ENCODE measurements at regions not wholly inside any gene's neighbourhood (a gene's known extent, or its start where the extent isn't known, plus 50 kb on each side); places are given as distances from the start of the nearest gene placed in this dataset.

- H3K27me3 ChIP-seq: no peaks in the 10 kb centered on the region
- no peaks in the 10 kb centered on the region for H3K36me3 ChIP-seq
- no peak overlapping the region for H3K27ac ChIP-seq
- H3K4me1 ChIP-seq: no peaks in the 10 kb centered on the region
- H3K9ac ChIP-seq: no peak overlapping the region
- no peak for TF ChIP-seq Cebpa-rat (IDR thresholded peaks at IDR 0.05)
- H3K4me2 ChIP-seq: no peak overlapping the region
- peaks cover 4 to 18% (median 9%) of the 10 kb centered on the region in 11 experiments; a peak in 18 of 22 replicates for H3K9me3 ChIP-seq (replicated peaks in 1 of 11)
- no peak overlapping the region for H3K4me3 ChIP-seq
- H4K20me1 ChIP-seq: no peaks in the 10 kb centered on the region
These were observed 912.1 kb downstream of the TBC1D22A start for GRCh38 chr22:47674600-47674999.

GRCh38 chr22:47673557-47673956 is 911.1 kb downstream of the TBC1D22A start:
- H3K9me3 ChIP-seq (replicated peaks in 1 of 11): peaks cover 7 to 23% (median 16%) of the 10 kb centered on the region in 11 experiments; a peak in 18 of 22 replicates
- TF ChIP-seq Cebpa-rat (IDR thresholded peaks at IDR 0.05): no peak
- no peaks in the 10 kb centered on the region for H3K27me3 ChIP-seq
- H3K27ac ChIP-seq: no peak overlapping the region
- H3K4me1 ChIP-seq: no peaks in the 10 kb centered on the region
- H3K4me3 ChIP-seq: no peak overlapping the region
- H4K20me1 ChIP-seq: no peaks in the 10 kb centered on the region
- H3K4me2 ChIP-seq: no peak overlapping the region
- H3K36me3 ChIP-seq: no peaks in the 10 kb centered on the region
- no peak overlapping the region for H3K9ac ChIP-seq

GRCh38 chr22:47672526-47672925 is 910.1 kb downstream of the TBC1D22A start:
- H3K4me3 ChIP-seq: no peak overlapping the region
- H3K9me3 ChIP-seq (replicated peaks in 1 of 11): peaks cover 7 to 23% (median 16%) of the 10 kb centered on the region in 11 experiments; a peak in 18 of 22 replicates
- no peak for TF ChIP-seq Cebpa-rat (IDR thresholded peaks at IDR 0.05)
- H3K4me2 ChIP-seq: no peak overlapping the region
- no peak overlapping the region for H3K9ac ChIP-seq
- no peak overlapping the region for H3K27ac ChIP-seq
- no peaks in the 10 kb centered on the region for H3K27me3 ChIP-seq
- no peaks in the 10 kb centered on the region for H3K36me3 ChIP-seq
- H3K4me1 ChIP-seq: no peaks in the 10 kb centered on the region
- no peaks in the 10 kb centered on the region for H4K20me1 ChIP-seq

- no peak overlapping the region for H3K27ac ChIP-seq
- H3K4me2 ChIP-seq: no peak overlapping the region
- H4K20me1 ChIP-seq: no peaks in the 10 kb centered on the region
- H3K4me3 ChIP-seq: no peak overlapping the region
- H3K27me3 ChIP-seq: no peaks in the 10 kb centered on the region
- TF ChIP-seq Cebpa-rat (IDR thresholded peaks at IDR 0.05): no peak
- no peak overlapping the region for H3K9ac ChIP-seq
- peaks cover 13 to 32% (median 25%) of the 10 kb centered on the region in 11 experiments; a peak in 21 of 22 replicates for H3K9me3 ChIP-seq (replicated peaks in 1 of 11)
- no peaks in the 10 kb centered on the region for H3K4me1 ChIP-seq
- H3K36me3 ChIP-seq: no peaks in the 10 kb centered on the region
These were observed 902.7 kb downstream of the TBC1D22A start for GRCh38 chr22:47665151-47665550.

GRCh38 chr22:47663615-47664605 is 901.5 kb downstream of the TBC1D22A start:
- no peaks in the 10 kb centered on the region for H3K27me3 ChIP-seq
- no peaks in the 10 kb centered on the region for H3K36me3 ChIP-seq
- no peak overlapping the region for H3K27ac ChIP-seq
- no peak overlapping the region for H3K4me3 ChIP-seq
- peaks cover 4 to 20% (median 16%) of the 10 kb centered on the region in 11 experiments; a peak in 19 of 22 replicates for H3K9me3 ChIP-seq (replicated peaks in 1 of 11)
- H3K4me2 ChIP-seq: no peak overlapping the region
- TF ChIP-seq Cebpa-rat (IDR thresholded peaks at IDR 0.05): no peak
- no peak overlapping the region for H3K9ac ChIP-seq
- H4K20me1 ChIP-seq: no peaks in the 10 kb centered on the region
- no peaks in the 10 kb centered on the region for H3K4me1 ChIP-seq

GRCh38 chr22:47659467-47660223 is 897.2 kb downstream of the TBC1D22A start:
- no peaks in the 10 kb centered on the region for H3K36me3 ChIP-seq
- H3K4me2 ChIP-seq: no peak overlapping the region
- H3K9me3 ChIP-seq (replicated peaks in 1 of 11): peaks cover 4 to 19% (median 15%) of the 10 kb centered on the region in 11 experiments; a peak in 19 of 22 replicates
- no peaks in the 10 kb centered on the region for H4K20me1 ChIP-seq
- no peak overlapping the region for H3K9ac ChIP-seq
- no peaks in the 10 kb centered on the region for H3K4me1 ChIP-seq
- H3K4me3 ChIP-seq: no peak overlapping the region
- H3K27me3 ChIP-seq: no peaks in the 10 kb centered on the region
- TF ChIP-seq Cebpa-rat (IDR thresholded peaks at IDR 0.05): no peak
- H3K27ac ChIP-seq: no peak overlapping the region

GRCh38 chr22:47658182-47658581 is 895.7 kb downstream of the TBC1D22A start:
- H3K9ac ChIP-seq: no peak overlapping the region

GRCh38 chr22:47657224-47657623 is 894.8 kb downstream of the TBC1D22A start:
- Histone ChIP-seq H3K36me3 (no peaks in the 10 kb centered on the region), H3K9me3 (replicated peaks in 1 of 11) (no peaks in the 10 kb centered on the region), H3K4me3 (no peak overlapping the region), H3K4me1 (no peaks in the 10 kb centered on the region), H3K4me2 (no peak overlapping the region), H3K27me3 (no peaks in the 10 kb centered on the region), H3K27ac (no peak overlapping the region), H3K9ac (no peak overlapping the region), H4K20me1 (no peaks in the 10 kb centered on the region)
- TF ChIP-seq Cebpa-rat (IDR thresholded peaks at IDR 0.05): no peak

More at GRCh38 chr22:47658182-47658581, 895.7 kb downstream of the TBC1D22A start:
- peaks cover 3 to 9% (median 7%) of the 10 kb centered on the region in 11 experiments; a peak in 19 of 22 replicates for H3K9me3 ChIP-seq (replicated peaks in 1 of 11)
- no peaks in the 10 kb centered on the region for H3K27me3 ChIP-seq
- H3K4me1 ChIP-seq: no peaks in the 10 kb centered on the region
- no peaks in the 10 kb centered on the region for H4K20me1 ChIP-seq
- H3K4me2 ChIP-seq: no peak overlapping the region
- H3K36me3 ChIP-seq: no peaks in the 10 kb centered on the region
- H3K4me3 ChIP-seq: no peak overlapping the region
- TF ChIP-seq Cebpa-rat (IDR thresholded peaks at IDR 0.05): no peak
- H3K27ac ChIP-seq: no peak overlapping the region

- H4K20me1 ChIP-seq: no peaks in the 10 kb centered on the region
- H3K9me3 ChIP-seq (replicated peaks in 1 of 11): no peaks in the 10 kb centered on the region
- no peak for TF ChIP-seq Cebpa-rat (IDR thresholded peaks at IDR 0.05)
These were observed 894.4 kb downstream of the TBC1D22A start for GRCh38 chr22:47656806-47657205.

More at GRCh38 chr22:47656806-47657205, 894.4 kb downstream of the TBC1D22A start:
- H3K4me2 ChIP-seq: no peak overlapping the region
- no peak overlapping the region for H3K27ac ChIP-seq
- H3K4me1 ChIP-seq: no peaks in the 10 kb centered on the region
- H3K27me3 ChIP-seq: no peaks in the 10 kb centered on the region
- no peak overlapping the region for H3K4me3 ChIP-seq
- no peaks in the 10 kb centered on the region for H3K36me3 ChIP-seq
- H3K9ac ChIP-seq: no peak overlapping the region
